ENCODE measurements at regions not wholly inside any gene's neighbourhood (a gene's known extent, or its start where the extent isn't known, plus 50 kb on each side); places are given as distances from the start of the nearest gene placed in this dataset.

GRCh38 chr6:3937438-3937837, 88.3 kb downstream of the FAM50B start:
- TF ChIP-seq, protein P1, sequence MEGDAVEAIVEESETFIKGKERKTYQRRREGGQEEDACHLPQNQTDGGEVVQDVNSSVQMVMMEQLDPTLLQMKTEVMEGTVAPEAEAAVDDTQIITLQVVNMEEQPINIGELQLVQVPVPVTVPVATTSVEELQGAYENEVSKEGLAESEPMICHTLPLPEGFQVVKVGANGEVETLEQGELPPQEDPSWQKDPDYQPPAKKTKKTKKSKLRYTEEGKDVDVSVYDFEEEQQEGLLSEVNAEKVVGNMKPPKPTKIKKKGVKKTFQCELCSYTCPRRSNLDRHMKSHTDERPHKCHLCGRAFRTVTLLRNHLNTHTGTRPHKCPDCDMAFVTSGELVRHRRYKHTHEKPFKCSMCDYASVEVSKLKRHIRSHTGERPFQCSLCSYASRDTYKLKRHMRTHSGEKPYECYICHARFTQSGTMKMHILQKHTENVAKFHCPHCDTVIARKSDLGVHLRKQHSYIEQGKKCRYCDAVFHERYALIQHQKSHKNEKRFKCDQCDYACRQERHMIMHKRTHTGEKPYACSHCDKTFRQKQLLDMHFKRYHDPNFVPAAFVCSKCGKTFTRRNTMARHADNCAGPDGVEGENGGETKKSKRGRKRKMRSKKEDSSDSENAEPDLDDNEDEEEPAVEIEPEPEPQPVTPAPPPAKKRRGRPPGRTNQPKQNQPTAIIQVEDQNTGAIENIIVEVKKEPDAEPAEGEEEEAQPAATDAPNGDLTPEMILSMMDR (IDR thresholded peaks at IDR 0.05; ENCODE audit: low read depth, low read length) = no peak
- no peak for DNase-seq (ENCODE audit: low read depth, low spot score)
- no peak overlapping the region for H3K4me3 ChIP-seq (ENCODE audit: low read depth, low read length)
- in situ Hi-C loops (cut with HindIII; ENCODE audit: low sequenced_read_pairs) = no loop called here

GRCh38 chr6:3938715-3939367, 89.7 kb downstream of the FAM50B start:
- in situ Hi-C loops (cut with HindIII; ENCODE audit: low sequenced_read_pairs) = no loop called here
- TF ChIP-seq, protein P1 (IDR thresholded peaks at IDR 0.05; ENCODE audit: low read depth, low read length) = no peak
- H3K4me3 ChIP-seq (ENCODE audit: low read depth, low read length) = no peak overlapping the region
- no peak for DNase-seq (ENCODE audit: low read depth, low spot score)

DNA sequence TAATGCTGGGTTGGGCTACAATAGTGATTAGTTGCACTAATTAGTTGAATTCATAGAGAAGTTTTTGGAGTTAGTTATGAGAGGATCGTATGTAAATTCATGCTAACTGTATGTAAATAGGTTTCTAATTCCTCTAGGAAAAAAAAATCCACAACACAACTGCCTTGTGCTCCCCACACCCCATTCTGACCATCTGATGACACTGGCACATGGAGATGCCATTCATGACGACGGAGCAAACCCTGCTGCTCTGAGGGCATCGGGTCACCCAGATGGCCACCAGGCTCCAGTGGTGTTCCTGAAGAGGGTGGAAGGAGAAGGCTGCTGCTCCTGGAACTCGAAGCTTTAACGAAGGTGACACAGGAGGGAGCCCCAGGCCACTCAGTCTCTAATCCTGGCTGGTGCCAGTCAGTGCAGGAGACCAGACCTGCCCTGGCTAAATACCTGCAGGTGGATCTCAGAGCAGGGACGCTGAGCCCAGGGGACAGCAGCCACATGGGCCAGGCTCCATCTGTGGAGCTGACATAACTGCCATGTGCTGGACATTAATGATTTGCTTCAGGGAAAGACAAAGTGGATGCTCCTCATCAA, 90.3 kb downstream of the FAM50B start:
- in situ Hi-C loops (cut with HindIII; ENCODE audit: low sequenced_read_pairs) = no loop called here
- DNase-seq (ENCODE audit: low read depth, low spot score) = no peak
- TF ChIP-seq, protein P1 (IDR thresholded peaks at IDR 0.05; ENCODE audit: low read depth, low read length) = no peak
- no peak overlapping the region for H3K4me3 ChIP-seq (ENCODE audit: low read depth, low read length)

DNA sequence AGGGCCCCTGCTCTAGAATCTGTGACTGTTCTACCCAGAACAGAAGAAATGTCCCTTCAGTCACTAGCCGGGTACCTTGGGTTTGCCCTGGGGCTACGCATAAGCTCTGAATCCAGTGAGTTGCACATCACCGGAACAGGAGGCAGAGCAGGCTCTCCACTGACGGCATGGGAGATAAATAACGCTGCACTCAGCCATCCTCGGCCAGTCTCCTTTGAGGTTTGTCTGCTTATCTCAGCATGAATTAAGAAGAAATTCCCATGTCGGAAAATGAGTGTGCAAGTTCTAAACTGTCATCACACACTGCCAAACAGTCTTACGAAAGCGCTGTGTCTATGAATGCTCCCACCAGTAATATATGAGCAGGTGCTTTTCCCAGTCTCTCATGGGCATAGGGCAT, 90.8 kb downstream of the FAM50B start:
- TF ChIP-seq, protein P1 (IDR thresholded peaks at IDR 0.05; ENCODE audit: low read depth, low read length) = no peak
- in situ Hi-C loops (cut with HindIII; ENCODE audit: low sequenced_read_pairs) = no loop called here
- H3K4me3 ChIP-seq (ENCODE audit: low read depth, low read length) = no peak overlapping the region
- no peak for DNase-seq (ENCODE audit: low read depth, low spot score)

DNA sequence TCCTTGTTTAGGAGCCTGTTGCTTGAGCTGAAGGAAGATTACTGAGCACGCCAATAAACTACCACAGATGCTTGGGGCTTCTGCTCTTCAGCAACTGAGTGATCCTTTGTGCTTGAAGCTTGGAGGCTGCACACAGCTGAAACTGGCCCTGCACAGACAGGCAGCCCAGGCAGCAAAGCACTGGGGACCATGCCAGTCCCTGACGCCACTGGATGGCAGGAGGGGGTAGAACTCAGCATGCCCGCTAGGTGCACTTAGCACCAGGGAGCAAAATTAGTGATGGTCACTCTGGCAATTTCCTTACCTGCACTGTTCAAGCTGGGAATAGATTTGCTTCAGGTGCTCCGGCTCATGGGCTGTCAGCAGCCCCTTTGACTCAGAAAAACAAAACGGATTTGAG, 91.5 kb downstream of the FAM50B start:
- no peak overlapping the region for H3K4me3 ChIP-seq (ENCODE audit: low read depth, low read length)
- TF ChIP-seq, protein P1 (IDR thresholded peaks at IDR 0.05; ENCODE audit: low read depth, low read length) = no peak
- DNase-seq (ENCODE audit: low read depth, low spot score) = no peak
- in situ Hi-C loops (cut with HindIII; ENCODE audit: low sequenced_read_pairs) = no loop called here

- DNase-seq (ENCODE audit: low read depth, low spot score) = peak; percentile 55
- TF ChIP-seq, protein P1 (IDR thresholded peaks at IDR 0.05; ENCODE audit: low read depth, low read length) = no peak
- in situ Hi-C loops (cut with HindIII; ENCODE audit: low sequenced_read_pairs) = no loop called here
- H3K4me3 ChIP-seq (ENCODE audit: low read depth, low read length) = no peak overlapping the region
Measured at GRCh38 chr6:3943331-3943765, 94.2 kb downstream of the FAM50B start.
